ENCODE measurements at regions not wholly inside any gene's neighbourhood (a gene's known extent, or its start where the extent isn't known, plus 50 kb on each side); places are given as distances from the start of the nearest gene placed in this dataset.
"Not testable (repeated sequence)": the region's sequence is repeated elsewhere in the genome, so short reads cannot be mapped to it uniquely, and the experiment has no call there.

DNA sequence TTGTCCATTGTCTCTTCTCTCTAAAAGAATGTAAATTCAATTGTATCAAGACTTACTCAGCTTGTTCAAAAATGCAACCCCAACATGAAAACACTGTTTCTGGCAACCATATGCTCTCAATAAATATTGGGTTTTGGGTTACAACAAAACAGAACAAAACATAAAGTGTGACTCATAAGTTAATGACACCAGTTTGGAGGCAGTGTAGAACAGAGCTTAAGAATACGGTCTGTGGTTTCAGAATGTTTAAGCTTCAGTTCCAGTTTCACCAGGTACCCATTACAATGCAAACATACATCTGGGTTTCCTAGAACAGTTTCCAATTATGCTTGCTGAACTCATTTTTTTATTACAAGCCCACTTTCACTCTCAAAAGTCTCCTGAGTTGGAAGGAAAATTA, 285.8 kb upstream of the PCDH9 start:
- H3K27ac Mint-ChIP-seq: no peak overlapping the region
- no peaks in the 10 kb centered on the region for H3K4me1 Mint-ChIP-seq (ENCODE audit: low read depth)
- H3K4me3 Mint-ChIP-seq: no peak overlapping the region
- H3K27me3 Mint-ChIP-seq (ENCODE audit: insufficient read depth): no peaks in the 10 kb centered on the region
- no peak for DNase-seq
- TF ChIP-seq, protein P1, sequence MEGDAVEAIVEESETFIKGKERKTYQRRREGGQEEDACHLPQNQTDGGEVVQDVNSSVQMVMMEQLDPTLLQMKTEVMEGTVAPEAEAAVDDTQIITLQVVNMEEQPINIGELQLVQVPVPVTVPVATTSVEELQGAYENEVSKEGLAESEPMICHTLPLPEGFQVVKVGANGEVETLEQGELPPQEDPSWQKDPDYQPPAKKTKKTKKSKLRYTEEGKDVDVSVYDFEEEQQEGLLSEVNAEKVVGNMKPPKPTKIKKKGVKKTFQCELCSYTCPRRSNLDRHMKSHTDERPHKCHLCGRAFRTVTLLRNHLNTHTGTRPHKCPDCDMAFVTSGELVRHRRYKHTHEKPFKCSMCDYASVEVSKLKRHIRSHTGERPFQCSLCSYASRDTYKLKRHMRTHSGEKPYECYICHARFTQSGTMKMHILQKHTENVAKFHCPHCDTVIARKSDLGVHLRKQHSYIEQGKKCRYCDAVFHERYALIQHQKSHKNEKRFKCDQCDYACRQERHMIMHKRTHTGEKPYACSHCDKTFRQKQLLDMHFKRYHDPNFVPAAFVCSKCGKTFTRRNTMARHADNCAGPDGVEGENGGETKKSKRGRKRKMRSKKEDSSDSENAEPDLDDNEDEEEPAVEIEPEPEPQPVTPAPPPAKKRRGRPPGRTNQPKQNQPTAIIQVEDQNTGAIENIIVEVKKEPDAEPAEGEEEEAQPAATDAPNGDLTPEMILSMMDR (IDR thresholded peaks at IDR 0.05): no peak
- H3K36me3 Mint-ChIP-seq (ENCODE audit: low read depth): no peaks in the 10 kb centered on the region
- H3K9me3 Mint-ChIP-seq: peaks cover 22% of the 10 kb centered on the region

DNA sequence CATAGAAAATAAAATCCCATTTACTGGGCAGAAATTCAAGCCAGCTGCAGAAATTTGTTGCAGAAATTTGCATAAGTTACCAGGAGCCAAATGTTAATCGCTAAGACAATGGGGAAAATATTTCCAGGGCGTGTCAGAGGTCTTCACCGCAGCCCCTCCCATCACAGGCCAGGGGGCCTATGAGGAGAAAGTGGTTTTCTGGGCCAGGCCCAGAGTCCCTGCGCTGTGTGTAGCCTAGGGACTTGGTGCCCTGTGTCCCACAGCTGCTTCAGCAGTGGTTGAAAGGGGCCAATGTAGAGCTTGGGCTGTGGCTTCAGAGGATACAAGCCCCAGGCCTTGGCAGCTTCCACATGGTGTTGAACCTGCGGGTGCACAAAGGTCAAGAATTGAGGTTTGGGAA, 278.9 kb upstream of the PCDH9 start:
- DNase-seq: no peak
- Mint-ChIP-seq H3K9me3 (peaks cover 22% of the 10 kb centered on the region), H3K27me3 (ENCODE audit: insufficient read depth) (no peaks in the 10 kb centered on the region; the same call in 1 of the 2 replicates), H3K27ac (no peak overlapping the region), H3K36me3 (ENCODE audit: low read depth) (no peaks in the 10 kb centered on the region; the same call in 1 of the 2 replicates), H3K4me3 (no peak overlapping the region), H3K4me1 (ENCODE audit: low read depth) (no peaks in the 10 kb centered on the region)
- TF ChIP-seq, protein P1 (IDR thresholded peaks at IDR 0.05): no peak

DNA sequence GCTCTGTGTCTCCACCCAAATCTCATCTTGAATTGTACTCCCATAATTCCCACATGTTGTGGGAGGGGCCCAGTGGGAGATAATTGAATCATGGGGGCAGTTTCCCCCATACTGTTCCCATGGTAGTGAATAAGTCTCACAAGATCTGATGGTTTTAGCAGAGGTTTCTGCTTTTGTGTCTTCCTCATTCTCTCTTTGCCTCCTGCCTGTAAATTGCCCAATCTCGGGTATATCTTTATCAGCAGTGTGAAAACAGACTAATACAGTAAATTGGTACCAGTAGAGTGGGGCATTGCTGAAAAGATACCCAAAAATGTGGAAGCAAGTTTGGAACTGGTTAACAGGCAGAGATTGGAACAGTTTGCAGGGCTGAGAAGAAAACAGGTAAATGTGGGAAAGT, 278.1 kb upstream of the PCDH9 start:
- H3K4me1 Mint-ChIP-seq (ENCODE audit: low read depth); H3K27ac Mint-ChIP-seq; H3K27me3 Mint-ChIP-seq (ENCODE audit: insufficient read depth); DNase-seq; H3K4me3 Mint-ChIP-seq; H3K36me3 Mint-ChIP-seq (ENCODE audit: low read depth): not testable (repeated sequence)
- H3K9me3 Mint-ChIP-seq: peaks cover 25% of the 10 kb centered on the region

DNA sequence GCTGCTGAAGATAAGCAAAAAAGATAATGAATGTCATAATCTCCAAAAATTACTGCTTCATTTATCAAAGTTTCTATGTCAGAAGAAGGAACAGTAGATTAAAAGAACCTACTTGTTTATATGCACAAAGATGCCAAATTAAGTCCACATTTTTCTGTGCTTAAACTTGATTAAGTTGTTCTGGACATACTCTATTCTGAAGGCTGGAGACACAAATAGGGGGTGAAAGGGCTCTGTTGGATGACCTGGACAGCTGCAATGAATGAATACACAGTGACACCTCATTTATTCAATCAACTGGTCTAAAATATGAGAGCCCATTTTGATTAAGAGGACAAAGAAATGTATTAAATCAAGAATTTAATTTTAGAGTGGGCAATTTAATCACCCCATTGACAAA, 276.3 kb upstream of the PCDH9 start:
- Mint-ChIP-seq H3K4me3 (no peak overlapping the region), H3K9me3 (peaks cover 36% of the 10 kb centered on the region), H3K27ac (no peak overlapping the region), H3K4me1 (ENCODE audit: low read depth) (no peaks in the 10 kb centered on the region), H3K27me3 (ENCODE audit: insufficient read depth) (no peaks in the 10 kb centered on the region; the same call in 1 of the 2 replicates), H3K36me3 (ENCODE audit: low read depth) (no peaks in the 10 kb centered on the region; the same call in 1 of the 2 replicates)
- TF ChIP-seq, protein P1 (IDR thresholded peaks at IDR 0.05): no peak
- no peak for DNase-seq

DNA sequence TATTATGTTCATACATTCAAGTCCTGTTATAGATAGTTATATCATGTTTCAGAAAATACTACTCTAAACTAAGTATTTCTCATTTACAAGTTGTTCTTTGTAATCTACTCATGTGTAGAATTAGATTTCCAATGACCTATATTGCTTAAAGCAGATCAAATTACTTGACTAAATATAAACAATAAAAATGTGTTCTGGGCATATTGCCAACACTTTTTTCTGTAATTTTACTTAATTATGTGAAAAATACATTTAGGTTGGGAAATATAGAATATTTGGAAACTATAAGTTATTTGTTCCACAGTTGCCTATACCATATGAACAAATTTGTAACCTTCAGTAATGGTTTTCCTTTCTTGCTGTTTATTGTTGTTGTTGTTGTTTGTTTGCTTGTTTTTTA, 275.2 kb upstream of the PCDH9 start:
- H3K27ac Mint-ChIP-seq: no peak overlapping the region
- H3K9me3 Mint-ChIP-seq: peaks cover 42% of the 10 kb centered on the region
- no peaks in the 10 kb centered on the region; the same call in 1 of the 2 replicates for H3K27me3 Mint-ChIP-seq (ENCODE audit: insufficient read depth)
- TF ChIP-seq, protein P1 (IDR thresholded peaks at IDR 0.05): no peak
- no peaks in the 10 kb centered on the region for H3K4me1 Mint-ChIP-seq (ENCODE audit: low read depth)
- H3K36me3 Mint-ChIP-seq (ENCODE audit: low read depth): no peaks in the 10 kb centered on the region; the same call in 1 of the 2 replicates
- DNase-seq: no peak
- no peak overlapping the region for H3K4me3 Mint-ChIP-seq

DNA sequence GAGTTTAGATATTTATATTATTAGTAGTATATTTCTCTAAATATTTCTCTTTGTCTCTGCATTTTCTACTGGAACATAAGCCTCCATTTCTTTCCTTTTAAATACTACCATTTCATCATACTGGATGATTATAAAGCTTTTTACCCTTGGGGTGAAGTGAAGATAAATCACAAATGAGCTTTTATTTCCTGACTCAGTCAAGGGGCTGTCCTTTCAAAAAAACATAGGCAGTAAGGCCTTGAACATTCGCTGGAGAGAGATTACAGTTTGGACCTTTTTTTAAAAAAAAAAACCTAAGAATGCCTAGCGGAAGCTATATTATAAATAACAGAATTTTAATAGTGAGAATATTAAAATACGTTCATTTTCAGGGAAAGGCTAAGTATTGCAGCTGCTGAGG, 268.8 kb upstream of the PCDH9 start:
- no peaks in the 10 kb centered on the region for H3K4me1 Mint-ChIP-seq (ENCODE audit: low read depth)
- no peak overlapping the region for H3K27ac Mint-ChIP-seq
- H3K9me3 Mint-ChIP-seq: peaks cover 51% of the 10 kb centered on the region
- no peaks in the 10 kb centered on the region for H3K27me3 Mint-ChIP-seq (ENCODE audit: insufficient read depth)
- TF ChIP-seq, protein P1 (IDR thresholded peaks at IDR 0.05): no peak
- H3K36me3 Mint-ChIP-seq (ENCODE audit: low read depth): no peaks in the 10 kb centered on the region
- no peak for DNase-seq
- H3K4me3 Mint-ChIP-seq: no peak overlapping the region
